BE2C (cell line): ENCODE measurements at regions not wholly inside any gene's neighbourhood (a gene's known extent, or its start where the extent isn't known, plus 50 kb on each side); places are given as distances from the start of the nearest gene placed in this dataset.

Experiments used
- DNase-seq: peaks from one replicate; pipeline ENCODE4 v3.0.0-alpha.2; 2020
- H3K27me3 ChIP-seq: fragments of 250-450 bp; sonication (Bioruptor Pico); 2 replicates; pipeline ENCODE4 v1.5.1; 2020; ENCODE audit warnings: mild to moderate bottlenecking
- H3K36me3 ChIP-seq: fragments of 250-450 bp; sonication (Bioruptor Pico); 2 replicates; pipeline ENCODE4 v1.5.1; 2020; ENCODE audit warnings: mild to moderate bottlenecking
- H3K4me1 ChIP-seq: fragments of 250-450 bp; sonication (Bioruptor Pico); 2 replicates; pipeline ENCODE4 v1.5.1; 2020
- H3K4me3 ChIP-seq: 2 replicates; pipeline ENCODE4 v1.5.1; 2011; ENCODE audit warnings: low read depth, low read length
- H3K9me3 ChIP-seq: fragments of 250-450 bp; sonication (Bioruptor Pico); 2 replicates; pipeline ENCODE4 v1.5.1; 2020
- TF ChIP-seq, protein P1 (sequence below): IDR thresholded peaks from 2 replicates; pipeline ENCODE4 v1.5.1; 2012; ENCODE audit warnings: mild to moderate bottlenecking, low read depth, low read length

GRCh38 chr18:70762812-70763211 lies 474.0 kb downstream of the SOCS6 start:
- no peaks in the 10 kb centered on the region for H3K9me3 ChIP-seq

DNA sequence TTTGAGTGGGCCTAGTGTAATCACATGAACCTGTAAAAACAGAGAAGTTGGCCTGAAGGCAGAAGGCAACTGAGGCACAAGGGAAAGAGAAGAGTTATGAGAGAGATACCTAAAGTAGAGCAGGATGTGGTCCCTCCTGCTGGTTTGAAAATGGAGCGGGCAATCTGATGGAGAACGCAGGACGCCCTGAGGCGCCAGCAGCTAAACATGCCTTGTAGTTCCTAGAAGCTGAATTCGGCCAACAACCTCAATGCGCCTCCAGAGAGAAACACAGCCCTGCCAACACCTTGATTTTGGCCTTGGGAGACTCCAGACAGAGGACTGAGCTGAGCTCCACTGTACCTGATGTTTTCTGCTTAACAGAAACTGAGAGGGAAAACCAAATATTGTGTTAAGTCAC lies 469.9 kb downstream of the SOCS6 start:
- Histone ChIP-seq H3K4me1 (no peaks in the 10 kb centered on the region), H3K4me3 (no peak overlapping the region), H3K9me3 (no peaks in the 10 kb centered on the region), H3K27me3 (no peaks in the 10 kb centered on the region), H3K36me3 (no peaks in the 10 kb centered on the region)
- DNase-seq: no peak
- TF ChIP-seq, protein P1, sequence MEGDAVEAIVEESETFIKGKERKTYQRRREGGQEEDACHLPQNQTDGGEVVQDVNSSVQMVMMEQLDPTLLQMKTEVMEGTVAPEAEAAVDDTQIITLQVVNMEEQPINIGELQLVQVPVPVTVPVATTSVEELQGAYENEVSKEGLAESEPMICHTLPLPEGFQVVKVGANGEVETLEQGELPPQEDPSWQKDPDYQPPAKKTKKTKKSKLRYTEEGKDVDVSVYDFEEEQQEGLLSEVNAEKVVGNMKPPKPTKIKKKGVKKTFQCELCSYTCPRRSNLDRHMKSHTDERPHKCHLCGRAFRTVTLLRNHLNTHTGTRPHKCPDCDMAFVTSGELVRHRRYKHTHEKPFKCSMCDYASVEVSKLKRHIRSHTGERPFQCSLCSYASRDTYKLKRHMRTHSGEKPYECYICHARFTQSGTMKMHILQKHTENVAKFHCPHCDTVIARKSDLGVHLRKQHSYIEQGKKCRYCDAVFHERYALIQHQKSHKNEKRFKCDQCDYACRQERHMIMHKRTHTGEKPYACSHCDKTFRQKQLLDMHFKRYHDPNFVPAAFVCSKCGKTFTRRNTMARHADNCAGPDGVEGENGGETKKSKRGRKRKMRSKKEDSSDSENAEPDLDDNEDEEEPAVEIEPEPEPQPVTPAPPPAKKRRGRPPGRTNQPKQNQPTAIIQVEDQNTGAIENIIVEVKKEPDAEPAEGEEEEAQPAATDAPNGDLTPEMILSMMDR: no peak

More at GRCh38 chr18:70762812-70763211, 474.0 kb downstream of the SOCS6 start:
- no peaks in the 10 kb centered on the region for H3K4me1 ChIP-seq
- TF ChIP-seq, protein P1: no peak
- no peak overlapping the region for H3K4me3 ChIP-seq
- H3K36me3 ChIP-seq: no peaks in the 10 kb centered on the region
- DNase-seq: no peak
- no peaks in the 10 kb centered on the region for H3K27me3 ChIP-seq

GRCh38 chr18:70754486-70754885 lies 465.6 kb downstream of the SOCS6 start:
- Histone ChIP-seq H3K27me3 (no peaks in the 10 kb centered on the region), H3K4me1 (no peaks in the 10 kb centered on the region), H3K36me3 (no peaks in the 10 kb centered on the region), H3K4me3 (no peak overlapping the region), H3K9me3 (no peaks in the 10 kb centered on the region)
- no peak for DNase-seq
- TF ChIP-seq, protein P1: no peak

GRCh38 chr18:70732916-70733315 lies 444.1 kb downstream of the SOCS6 start:
- no peak overlapping the region for H3K4me3 ChIP-seq
- H3K36me3 ChIP-seq: no peaks in the 10 kb centered on the region
- no peaks in the 10 kb centered on the region for H3K27me3 ChIP-seq
- no peaks in the 10 kb centered on the region for H3K4me1 ChIP-seq
- H3K9me3 ChIP-seq: no peaks in the 10 kb centered on the region
- DNase-seq: no peak
- TF ChIP-seq, protein P1: no peak

DNA sequence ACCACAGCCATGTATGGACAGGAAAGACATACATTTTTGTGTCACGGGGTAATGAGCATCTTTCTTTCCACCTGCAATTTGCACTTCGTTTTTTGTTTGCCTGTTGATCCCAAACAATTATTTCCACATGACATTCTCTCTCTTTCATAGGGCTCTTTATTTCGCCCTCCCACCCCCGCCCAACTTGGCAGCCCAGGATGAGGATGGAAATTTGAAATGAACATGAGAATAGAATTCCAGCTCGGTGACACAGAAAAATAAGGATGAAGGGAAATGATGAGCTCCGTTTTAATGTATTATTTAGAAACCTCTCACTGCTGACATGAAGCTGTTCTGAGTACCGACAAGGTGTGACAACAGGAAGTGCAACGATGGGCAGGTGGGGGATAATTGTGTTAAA lies 443.3 kb downstream of the SOCS6 start:
- H3K9me3 ChIP-seq: no peaks in the 10 kb centered on the region

GRCh38 chr18:70720607-70721006 lies 431.8 kb downstream of the SOCS6 start:
- no peak for DNase-seq
- Histone ChIP-seq H3K9me3 (no peaks in the 10 kb centered on the region), H3K27me3 (no peaks in the 10 kb centered on the region), H3K4me3 (no peak overlapping the region), H3K4me1 (no peaks in the 10 kb centered on the region), H3K36me3 (no peaks in the 10 kb centered on the region)
- TF ChIP-seq, protein P1: no peak

More for the DNA sequence above, 443.3 kb downstream of the SOCS6 start:
- TF ChIP-seq, protein P1: no peak
- H3K27me3 ChIP-seq: no peaks in the 10 kb centered on the region
- H3K36me3 ChIP-seq: no peaks in the 10 kb centered on the region
- H3K4me3 ChIP-seq: no peak overlapping the region
- DNase-seq: no peak
- H3K4me1 ChIP-seq: no peaks in the 10 kb centered on the region
